ENCODE measurements at regions not wholly inside any gene's neighbourhood (a gene's known extent, or its start where the extent isn't known, plus 50 kb on each side); places are given as distances from the start of the nearest gene placed in this dataset.

DNA sequence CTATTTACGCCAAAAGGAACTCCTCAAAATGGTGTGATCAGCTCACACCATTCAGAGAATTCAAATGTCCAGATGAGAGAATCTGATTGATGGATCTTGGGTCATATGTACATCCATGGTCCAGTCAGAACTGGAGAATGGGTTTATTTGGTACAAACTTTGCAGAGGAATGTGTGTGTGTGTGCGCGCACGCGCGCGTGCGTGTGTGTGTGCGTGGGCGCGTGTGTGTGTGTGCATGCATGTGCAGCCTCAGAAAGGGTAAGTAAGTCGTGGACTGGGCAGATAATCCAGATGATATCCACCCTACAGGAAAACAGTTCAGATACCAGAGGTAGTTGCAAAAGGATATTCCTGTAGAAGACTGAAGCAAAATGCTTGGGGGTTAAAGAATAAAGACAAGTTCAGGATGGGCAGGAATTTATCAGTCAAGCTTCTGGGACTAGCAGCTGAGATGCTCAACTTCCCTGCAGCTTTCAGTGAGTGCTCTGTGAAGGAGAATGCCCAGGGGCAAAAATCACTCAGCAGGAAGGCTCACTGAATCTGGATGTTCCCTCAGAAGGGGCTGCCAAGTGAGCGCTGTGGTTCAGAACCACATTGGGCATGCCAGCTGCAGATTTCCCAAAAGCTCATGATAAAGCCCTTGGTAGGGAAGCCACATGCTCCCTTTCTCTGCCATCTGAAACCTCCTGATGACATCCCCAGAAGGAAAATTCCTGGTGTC is 440.5 kb upstream of the SGCD start:
- no peaks in the 10 kb centered on the region for H3K79me2 ChIP-seq (ENCODE audit: low read depth)
- no peaks in the 10 kb centered on the region for H3K36me3 ChIP-seq (ENCODE audit: low read depth)
- intact Hi-C loops (cut with micrococcal nuclease; ENCODE audit: unreplicated experiment), result no loop called here
- no peaks in the 10 kb centered on the region; the same call in 1 of the 2 replicates for H3K9me3 ChIP-seq (ENCODE audit: insufficient read depth, low read depth)
- ChIA-PET CTCF (no interaction called here), POLR2A (ENCODE audit: unreplicated experiment) (no interaction called here)
- no peak overlapping the region for H3K4me2 ChIP-seq
- no peaks in the 10 kb centered on the region for H4K20me1 ChIP-seq (ENCODE audit: insufficient read depth)
- no peaks in the 10 kb centered on the region for H3F3A ChIP-seq (ENCODE audit: insufficient read depth, low read depth)
- TF ChIP-seq, protein P1, sequence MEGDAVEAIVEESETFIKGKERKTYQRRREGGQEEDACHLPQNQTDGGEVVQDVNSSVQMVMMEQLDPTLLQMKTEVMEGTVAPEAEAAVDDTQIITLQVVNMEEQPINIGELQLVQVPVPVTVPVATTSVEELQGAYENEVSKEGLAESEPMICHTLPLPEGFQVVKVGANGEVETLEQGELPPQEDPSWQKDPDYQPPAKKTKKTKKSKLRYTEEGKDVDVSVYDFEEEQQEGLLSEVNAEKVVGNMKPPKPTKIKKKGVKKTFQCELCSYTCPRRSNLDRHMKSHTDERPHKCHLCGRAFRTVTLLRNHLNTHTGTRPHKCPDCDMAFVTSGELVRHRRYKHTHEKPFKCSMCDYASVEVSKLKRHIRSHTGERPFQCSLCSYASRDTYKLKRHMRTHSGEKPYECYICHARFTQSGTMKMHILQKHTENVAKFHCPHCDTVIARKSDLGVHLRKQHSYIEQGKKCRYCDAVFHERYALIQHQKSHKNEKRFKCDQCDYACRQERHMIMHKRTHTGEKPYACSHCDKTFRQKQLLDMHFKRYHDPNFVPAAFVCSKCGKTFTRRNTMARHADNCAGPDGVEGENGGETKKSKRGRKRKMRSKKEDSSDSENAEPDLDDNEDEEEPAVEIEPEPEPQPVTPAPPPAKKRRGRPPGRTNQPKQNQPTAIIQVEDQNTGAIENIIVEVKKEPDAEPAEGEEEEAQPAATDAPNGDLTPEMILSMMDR (conservative IDR thresholded peaks at IDR 0.05), result no peak
- no peak for TF ChIP-seq EZH2 (IDR thresholded peaks at IDR 0.05; ENCODE audit: low read depth)
- DNase-seq, result no peak
- H3K9me2 ChIP-seq (ENCODE audit: insufficient read depth), result no peaks in the 10 kb centered on the region
- no peaks in the 10 kb centered on the region for H3K4me1 ChIP-seq (replicated peaks; ENCODE audit: insufficient read depth)
- H3K4me3 ChIP-seq, result no peak overlapping the region
- BruUV-seq (replicated peaks), result no TSS peak
- H3K27ac ChIP-seq, result no peak overlapping the region
- no peak overlapping the region for H2AFZ ChIP-seq
- no peaks in the 10 kb centered on the region for H3K27me3 ChIP-seq (ENCODE audit: insufficient read depth, low read depth)

DNA sequence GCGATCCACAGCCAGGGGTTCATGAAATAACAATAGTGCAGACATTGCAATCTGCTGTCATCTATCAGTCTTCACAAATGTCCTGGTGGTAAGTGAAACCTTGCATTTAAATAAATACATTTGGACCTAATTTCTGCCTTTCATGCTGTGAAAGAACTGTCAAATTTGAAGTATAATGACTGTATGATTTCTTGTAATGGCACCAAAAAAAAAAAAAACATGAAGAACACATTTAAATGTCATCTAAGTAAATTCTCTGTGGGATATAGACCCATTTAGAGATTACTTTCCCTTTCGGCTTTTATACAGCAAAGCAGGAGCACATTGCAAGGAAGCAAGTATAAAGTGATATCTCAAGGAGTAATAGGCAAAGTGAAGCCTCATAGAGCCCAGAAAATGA is 431.5 kb upstream of the SGCD start:
- TF ChIP-seq EZH2 (IDR thresholded peaks at IDR 0.05; ENCODE audit: low read depth), result no peak
- TF ChIP-seq, protein P1 (conservative IDR thresholded peaks at IDR 0.05), result no peak
- Histone ChIP-seq H3K4me2 (no peak overlapping the region), H3K9me3 (ENCODE audit: insufficient read depth, low read depth) (no peaks in the 10 kb centered on the region), H3K36me3 (ENCODE audit: low read depth) (no peaks in the 10 kb centered on the region), H3F3A (ENCODE audit: insufficient read depth, low read depth) (no peaks in the 10 kb centered on the region), H3K27ac (no peak overlapping the region), H3K27me3 (ENCODE audit: insufficient read depth, low read depth) (no peaks in the 10 kb centered on the region), H4K20me1 (ENCODE audit: insufficient read depth) (no peaks in the 10 kb centered on the region), H2AFZ (no peak overlapping the region), H3K9me2 (ENCODE audit: insufficient read depth) (no peaks in the 10 kb centered on the region), H3K4me1 (replicated peaks; ENCODE audit: insufficient read depth) (no peaks in the 10 kb centered on the region), H3K4me3 (no peak overlapping the region), H3K79me2 (ENCODE audit: low read depth) (no peaks in the 10 kb centered on the region)
- no TSS peak for BruUV-seq (replicated peaks)
- intact Hi-C loops (cut with micrococcal nuclease; ENCODE audit: unreplicated experiment), result no loop called here
- ChIA-PET CTCF (no interaction called here), POLR2A (ENCODE audit: unreplicated experiment) (no interaction called here)
- no peak for DNase-seq

DNA sequence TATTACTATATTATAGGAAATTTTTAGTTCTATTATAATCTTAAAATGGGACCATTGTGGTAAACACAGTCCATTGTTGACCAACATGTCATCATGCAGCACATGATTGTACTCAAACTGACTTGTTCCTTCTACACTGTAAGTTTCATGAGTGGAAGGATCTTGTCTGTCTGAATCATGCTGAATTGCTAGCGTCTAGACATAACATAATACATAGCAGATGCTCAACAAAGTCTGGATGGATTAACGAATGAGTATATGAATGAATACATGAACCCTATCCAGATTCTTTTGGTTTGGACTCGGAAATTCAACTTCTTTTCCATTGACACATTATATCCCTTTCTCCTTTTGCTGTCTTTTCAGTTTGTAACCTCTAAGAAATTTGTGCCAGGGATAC is 429.2 kb upstream of the SGCD start:
- H3K4me2 ChIP-seq, result no peak overlapping the region
- no peaks in the 10 kb centered on the region for H3K79me2 ChIP-seq (ENCODE audit: low read depth)
- no peak overlapping the region for H3K27ac ChIP-seq
- H3K36me3 ChIP-seq (ENCODE audit: low read depth), result no peaks in the 10 kb centered on the region
- TF ChIP-seq, protein P1 (conservative IDR thresholded peaks at IDR 0.05), result no peak
- no peak for TF ChIP-seq EZH2 (IDR thresholded peaks at IDR 0.05; ENCODE audit: low read depth)
- H4K20me1 ChIP-seq (ENCODE audit: insufficient read depth), result no peaks in the 10 kb centered on the region
- no peak for DNase-seq
- H3K9me2 ChIP-seq (ENCODE audit: insufficient read depth), result no peaks in the 10 kb centered on the region
- H3K27me3 ChIP-seq (ENCODE audit: insufficient read depth, low read depth), result no peaks in the 10 kb centered on the region
- H3K4me3 ChIP-seq, result no peak overlapping the region
- ChIA-PET CTCF (no interaction called here), POLR2A (ENCODE audit: unreplicated experiment) (no interaction called here)
- no peak overlapping the region for H2AFZ ChIP-seq
- intact Hi-C loops (cut with micrococcal nuclease; ENCODE audit: unreplicated experiment), result no loop called here
- no peaks in the 10 kb centered on the region for H3F3A ChIP-seq (ENCODE audit: insufficient read depth, low read depth)
- BruUV-seq (replicated peaks), result no TSS peak
- no peaks in the 10 kb centered on the region for H3K9me3 ChIP-seq (ENCODE audit: insufficient read depth, low read depth)
- H3K4me1 ChIP-seq (replicated peaks; ENCODE audit: insufficient read depth), result no peaks in the 10 kb centered on the region

Measured in PC-9 (cell line).